ENCODE measurements at regions not wholly inside any gene's neighbourhood (a gene's known extent, or its start where the extent isn't known, plus 50 kb on each side); places are given as distances from the start of the nearest gene placed in this dataset.

DNA sequence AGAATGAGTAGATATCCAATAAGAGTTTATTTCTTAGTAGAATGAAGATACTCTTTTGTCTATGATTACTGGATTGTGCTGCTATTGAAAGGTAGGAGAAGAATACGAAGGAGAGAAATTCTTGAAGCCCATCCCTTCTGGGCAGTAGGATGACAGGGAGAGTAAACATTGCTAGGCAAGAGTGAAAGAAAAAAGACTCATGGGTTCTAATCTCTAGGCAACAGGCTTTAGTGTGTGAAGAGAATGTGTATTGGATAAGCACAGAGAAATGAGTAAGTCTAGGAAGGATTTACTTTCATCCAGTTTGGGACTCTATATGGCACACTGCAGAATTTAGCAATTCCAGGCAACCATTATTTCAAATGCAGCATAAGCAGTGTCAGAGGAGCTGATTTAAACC, 216.0 kb downstream of the GABRG2 start:
- Histone ChIP-seq H3K4me2 (ENCODE audit: insufficient read depth, low read length) (no peak overlapping the region), H4K20me1 (replicated peaks; ENCODE audit: control insufficient read depth, extremely low read depth, insufficient read depth, low read length) (no peaks in the 10 kb centered on the region), H3K9me3 (replicated peaks; ENCODE audit: control insufficient read depth, insufficient read depth, low read length) (peaks cover 1% of the 10 kb centered on the region), H3K4me3 (replicated peaks in 1 of 3; ENCODE audit: insufficient read depth in 1 of 3, low read depth in 1 of 3, low read length in 3 of 3) (no peak overlapping the region), H3K9me1 (replicated peaks; ENCODE audit: control insufficient read depth, extremely low read depth, insufficient read depth, low read length) (no peaks in the 10 kb centered on the region), H3K27ac (ENCODE audit: insufficient read depth, low read depth, low read length) (no peak overlapping the region), H3K9ac (replicated peaks; ENCODE audit: extremely low read depth, insufficient read depth, low read length) (no peak overlapping the region), H3K27me3 (ENCODE audit: control insufficient read depth in 2 of 2, insufficient read depth in 2 of 2, low read length in 2 of 2) (no peaks in the 10 kb centered on the region), H3K79me2 (ENCODE audit: control insufficient read depth, insufficient read depth, low read length) (no peaks in the 10 kb centered on the region), H2AFZ (ENCODE audit: low read depth, low read length) (no peak overlapping the region), H3K4me1 (ENCODE audit: control insufficient read depth, extremely low read depth, insufficient read depth, low read length) (no peaks in the 10 kb centered on the region), H3K36me3 (ENCODE audit: control insufficient read depth in 2 of 2, extremely low read depth in 1 of 2, insufficient read depth in 2 of 2, low read length in 2 of 2) (no peaks in the 10 kb centered on the region)
- DNase-seq (ENCODE audit: low read depth, low spot score) (no peak), FAIRE-seq (no peak)
- ChIA-PET POLR2A (no interaction called here), CTCF (no interaction called here)
- TF ChIP-seq, protein P1, sequence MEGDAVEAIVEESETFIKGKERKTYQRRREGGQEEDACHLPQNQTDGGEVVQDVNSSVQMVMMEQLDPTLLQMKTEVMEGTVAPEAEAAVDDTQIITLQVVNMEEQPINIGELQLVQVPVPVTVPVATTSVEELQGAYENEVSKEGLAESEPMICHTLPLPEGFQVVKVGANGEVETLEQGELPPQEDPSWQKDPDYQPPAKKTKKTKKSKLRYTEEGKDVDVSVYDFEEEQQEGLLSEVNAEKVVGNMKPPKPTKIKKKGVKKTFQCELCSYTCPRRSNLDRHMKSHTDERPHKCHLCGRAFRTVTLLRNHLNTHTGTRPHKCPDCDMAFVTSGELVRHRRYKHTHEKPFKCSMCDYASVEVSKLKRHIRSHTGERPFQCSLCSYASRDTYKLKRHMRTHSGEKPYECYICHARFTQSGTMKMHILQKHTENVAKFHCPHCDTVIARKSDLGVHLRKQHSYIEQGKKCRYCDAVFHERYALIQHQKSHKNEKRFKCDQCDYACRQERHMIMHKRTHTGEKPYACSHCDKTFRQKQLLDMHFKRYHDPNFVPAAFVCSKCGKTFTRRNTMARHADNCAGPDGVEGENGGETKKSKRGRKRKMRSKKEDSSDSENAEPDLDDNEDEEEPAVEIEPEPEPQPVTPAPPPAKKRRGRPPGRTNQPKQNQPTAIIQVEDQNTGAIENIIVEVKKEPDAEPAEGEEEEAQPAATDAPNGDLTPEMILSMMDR (IDR thresholded peaks at IDR 0.05; ENCODE audit: extremely low read depth in 1 of 2, insufficient read depth in 1 of 2, low read depth in 1 of 2, low read length in 2 of 2): no peak
- TF ChIP-seq MAX (IDR thresholded peaks at IDR 0.05; ENCODE audit: insufficient read depth, insufficient read length) (no peak), POLR2A (IDR thresholded peaks at IDR 0.05; ENCODE audit: low read depth, low read length) (no peak), JUN (IDR thresholded peaks at IDR 0.05; ENCODE audit: borderline replicate concordance, insufficient read depth, insufficient read length, low read depth) (no peak), FOS (IDR thresholded peaks at IDR 0.05; ENCODE audit: borderline replicate concordance, insufficient read depth, low read length) (no peak), POLR2AphosphoS5 (IDR thresholded peaks at IDR 0.05; ENCODE audit: insufficient read depth, low read depth, low read length) (no peak), EZH2 (IDR thresholded peaks at IDR 0.05; ENCODE audit: borderline replicate concordance, low read depth, low read length, severe bottlenecking) (no peak), GATA2 (IDR thresholded peaks at IDR 0.05; ENCODE audit: insufficient read depth, insufficient read length, low read depth, low read length) (no peak), MYC (IDR thresholded peaks at IDR 0.05; ENCODE audit: low read depth, low read length) (no peak)
- no TSS peak for BruUV-seq (replicated peaks)
- dilution Hi-C loops (cut with MboI; ENCODE audit: extremely low pct_ligation_motif_present, low sequenced_read_pairs): no loop called here
- intact Hi-C loops (cut with micrococcal nuclease): no loop called here

Data from endothelial cell of umbilical vein (primary cell).